ENCODE measurements at regions not wholly inside any gene's neighbourhood (a gene's known extent, or its start where the extent isn't known, plus 50 kb on each side); places are given as distances from the start of the nearest gene placed in this dataset.

- H3K36me3 ChIP-seq, result no peaks in the 10 kb centered on the region
- no peak overlapping the region for H3K4me3 ChIP-seq
- H3K4me1 ChIP-seq (ENCODE audit: control insufficient read depth in 1 of 2, low read depth in 2 of 2), result peaks cover 4% of the 10 kb centered on the region in 2 donors
- no peak overlapping the region for H3K27ac ChIP-seq
- no peaks in the 10 kb centered on the region for H3K9me3 ChIP-seq
- no peak for ATAC-seq (ENCODE audit: insufficient number of reproducible peaks, low FRiP score, low read depth)
- DNase-seq (ENCODE audit: low spot score), result no peak
- no peaks in the 10 kb centered on the region for H3K27me3 ChIP-seq (replicated peaks; ENCODE audit: insufficient read depth)
- TF ChIP-seq, protein P1, sequence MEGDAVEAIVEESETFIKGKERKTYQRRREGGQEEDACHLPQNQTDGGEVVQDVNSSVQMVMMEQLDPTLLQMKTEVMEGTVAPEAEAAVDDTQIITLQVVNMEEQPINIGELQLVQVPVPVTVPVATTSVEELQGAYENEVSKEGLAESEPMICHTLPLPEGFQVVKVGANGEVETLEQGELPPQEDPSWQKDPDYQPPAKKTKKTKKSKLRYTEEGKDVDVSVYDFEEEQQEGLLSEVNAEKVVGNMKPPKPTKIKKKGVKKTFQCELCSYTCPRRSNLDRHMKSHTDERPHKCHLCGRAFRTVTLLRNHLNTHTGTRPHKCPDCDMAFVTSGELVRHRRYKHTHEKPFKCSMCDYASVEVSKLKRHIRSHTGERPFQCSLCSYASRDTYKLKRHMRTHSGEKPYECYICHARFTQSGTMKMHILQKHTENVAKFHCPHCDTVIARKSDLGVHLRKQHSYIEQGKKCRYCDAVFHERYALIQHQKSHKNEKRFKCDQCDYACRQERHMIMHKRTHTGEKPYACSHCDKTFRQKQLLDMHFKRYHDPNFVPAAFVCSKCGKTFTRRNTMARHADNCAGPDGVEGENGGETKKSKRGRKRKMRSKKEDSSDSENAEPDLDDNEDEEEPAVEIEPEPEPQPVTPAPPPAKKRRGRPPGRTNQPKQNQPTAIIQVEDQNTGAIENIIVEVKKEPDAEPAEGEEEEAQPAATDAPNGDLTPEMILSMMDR (IDR thresholded peaks at IDR 0.05), result no peak
Observed at GRCh38 chr14:48936362-48936761, 649.8 kb downstream of the RPS29 start.

- TF ChIP-seq, protein P1 (IDR thresholded peaks at IDR 0.05), result no peak
- ATAC-seq (ENCODE audit: insufficient number of reproducible peaks, low FRiP score, low read depth), result no peak
Observed at GRCh38 chr14:48925184-48925583, 661.0 kb downstream of the RPS29 start.

GRCh38 chr14:48914921-48915320 lies 671.3 kb downstream of the RPS29 start:
- no peak for ATAC-seq (ENCODE audit: insufficient number of reproducible peaks, low FRiP score, low read depth)

More at GRCh38 chr14:48925184-48925583, 661.0 kb downstream of the RPS29 start:
- Histone ChIP-seq H3K9me3 (no peaks in the 10 kb centered on the region), H3K4me3 (no peak overlapping the region), H3K27ac (no peak overlapping the region), H3K27me3 (replicated peaks; ENCODE audit: insufficient read depth) (no peaks in the 10 kb centered on the region), H3K4me1 (ENCODE audit: control insufficient read depth in 1 of 2, low read depth in 2 of 2) (no peaks in the 10 kb centered on the region), H3K36me3 (no peaks in the 10 kb centered on the region)
- no peak for DNase-seq (ENCODE audit: low spot score)

DNA sequence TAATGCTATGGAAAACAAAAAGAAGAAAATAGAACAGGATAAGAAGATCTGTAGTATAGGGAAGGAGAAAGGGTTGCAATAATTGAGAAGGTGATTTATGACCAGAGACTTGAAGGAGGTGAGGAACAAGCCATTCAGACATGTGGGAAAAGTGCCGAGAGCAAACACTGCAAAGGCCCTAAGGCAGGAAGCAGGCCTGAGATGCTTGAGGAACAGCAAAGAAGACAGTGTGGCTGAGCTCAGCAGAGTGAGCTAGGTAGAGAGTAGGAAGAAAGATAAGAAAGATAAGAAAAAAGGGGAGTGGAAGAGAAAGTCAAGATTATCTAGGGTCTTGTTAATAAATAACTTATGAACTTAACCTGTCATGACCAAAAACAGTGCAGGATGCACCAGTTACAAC lies 671.8 kb downstream of the RPS29 start:
- DNase-seq (ENCODE audit: low spot score) (no peak), ATAC-seq (ENCODE audit: insufficient number of reproducible peaks, low FRiP score, low read depth) (no peak)
- TF ChIP-seq, protein P1 (IDR thresholded peaks at IDR 0.05), result no peak
- H3K36me3 ChIP-seq, result no peaks in the 10 kb centered on the region
- H3K4me1 ChIP-seq (ENCODE audit: control insufficient read depth in 1 of 2, low read depth in 2 of 2), result no peaks in the 10 kb centered on the region
- H3K4me3 ChIP-seq, result no peak overlapping the region
- H3K27me3 ChIP-seq (replicated peaks; ENCODE audit: insufficient read depth), result no peaks in the 10 kb centered on the region
- no peak overlapping the region for H3K27ac ChIP-seq
- no peaks in the 10 kb centered on the region for H3K9me3 ChIP-seq

More at GRCh38 chr14:48914921-48915320, 671.3 kb downstream of the RPS29 start:
- Histone ChIP-seq H3K4me3 (no peak overlapping the region), H3K36me3 (no peaks in the 10 kb centered on the region), H3K27me3 (replicated peaks; ENCODE audit: insufficient read depth) (no peaks in the 10 kb centered on the region), H3K4me1 (ENCODE audit: control insufficient read depth in 1 of 2, low read depth in 2 of 2) (no peaks in the 10 kb centered on the region), H3K9me3 (no peaks in the 10 kb centered on the region), H3K27ac (no peak overlapping the region)
- no peak for DNase-seq (ENCODE audit: low spot score)
- TF ChIP-seq, protein P1 (IDR thresholded peaks at IDR 0.05), result no peak

- no peak for DNase-seq (ENCODE audit: low spot score)
- no peaks in the 10 kb centered on the region for H3K9me3 ChIP-seq
- no peak overlapping the region for H3K27ac ChIP-seq
- no peaks in the 10 kb centered on the region for H3K27me3 ChIP-seq (replicated peaks; ENCODE audit: insufficient read depth)
- TF ChIP-seq, protein P1 (IDR thresholded peaks at IDR 0.05), result no peak
- ATAC-seq (ENCODE audit: insufficient number of reproducible peaks, low FRiP score, low read depth), result no peak
- H3K36me3 ChIP-seq, result no peaks in the 10 kb centered on the region
- H3K4me3 ChIP-seq, result no peak overlapping the region
- no peaks in the 10 kb centered on the region for H3K4me1 ChIP-seq (ENCODE audit: control insufficient read depth in 1 of 2, low read depth in 2 of 2)
Observed at GRCh38 chr14:48900565-48900964, 685.6 kb downstream of the RPS29 start.
